ENCODE measurements at regions not wholly inside any gene's neighbourhood (a gene's known extent, or its start where the extent isn't known, plus 50 kb on each side); places are given as distances from the start of the nearest gene placed in this dataset.

DNA sequence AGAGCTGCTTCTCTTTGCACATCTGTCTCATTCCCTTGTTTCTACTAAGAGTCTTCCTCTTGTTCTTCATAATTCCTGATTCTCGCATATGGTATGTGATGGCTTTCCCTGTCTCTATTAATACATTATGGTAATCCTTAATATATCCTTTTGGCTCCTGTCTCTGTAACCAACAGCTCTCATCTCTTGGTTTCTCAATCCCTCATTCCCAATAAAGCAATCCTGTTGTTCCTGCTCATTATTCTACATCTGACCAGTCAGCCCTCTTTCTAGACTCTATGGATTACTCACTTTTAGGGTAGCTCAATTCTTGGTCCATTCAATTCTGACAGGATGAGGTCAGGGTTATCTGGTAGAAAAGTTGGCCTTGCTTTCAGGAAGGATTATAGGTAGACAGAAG is 349.9 kb downstream of the LRIG3 start:
- TF ChIP-seq, protein P1, sequence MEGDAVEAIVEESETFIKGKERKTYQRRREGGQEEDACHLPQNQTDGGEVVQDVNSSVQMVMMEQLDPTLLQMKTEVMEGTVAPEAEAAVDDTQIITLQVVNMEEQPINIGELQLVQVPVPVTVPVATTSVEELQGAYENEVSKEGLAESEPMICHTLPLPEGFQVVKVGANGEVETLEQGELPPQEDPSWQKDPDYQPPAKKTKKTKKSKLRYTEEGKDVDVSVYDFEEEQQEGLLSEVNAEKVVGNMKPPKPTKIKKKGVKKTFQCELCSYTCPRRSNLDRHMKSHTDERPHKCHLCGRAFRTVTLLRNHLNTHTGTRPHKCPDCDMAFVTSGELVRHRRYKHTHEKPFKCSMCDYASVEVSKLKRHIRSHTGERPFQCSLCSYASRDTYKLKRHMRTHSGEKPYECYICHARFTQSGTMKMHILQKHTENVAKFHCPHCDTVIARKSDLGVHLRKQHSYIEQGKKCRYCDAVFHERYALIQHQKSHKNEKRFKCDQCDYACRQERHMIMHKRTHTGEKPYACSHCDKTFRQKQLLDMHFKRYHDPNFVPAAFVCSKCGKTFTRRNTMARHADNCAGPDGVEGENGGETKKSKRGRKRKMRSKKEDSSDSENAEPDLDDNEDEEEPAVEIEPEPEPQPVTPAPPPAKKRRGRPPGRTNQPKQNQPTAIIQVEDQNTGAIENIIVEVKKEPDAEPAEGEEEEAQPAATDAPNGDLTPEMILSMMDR (IDR thresholded peaks at IDR 0.05), result no peak
- no peak for TF ChIP-seq POLR2A (IDR thresholded peaks at IDR 0.05)
